GM23338 (cell line): ENCODE measurements at regions not wholly inside any gene's neighbourhood (a gene's known extent, or its start where the extent isn't known, plus 50 kb on each side); places are given as distances from the start of the nearest gene placed in this dataset.

ENCODE experiments used
- CREB1 ChIP-seq: fragments of 250-450 bp; sonication (Bioruptor Pico); IDR thresholded peaks from 2 replicates; pipeline ENCODE4 v1.5.0; 2020; ENCODE audit warnings: low read depth, mild to moderate bottlenecking, moderate library complexity
- EZH2 ChIP-seq: fragments of 200-600 bp; sonication (generic); IDR thresholded peaks from one replicate; pipeline ENCODE4 v1.8.0; 2017; ENCODE audit warnings: antibody characterized with exemption, mild to moderate bottlenecking, low read depth; ENCODE audit not compliant: unreplicated experiment
- EZH2phosphoT487 ChIP-seq: fragments of 200-600 bp; sonication (generic); IDR thresholded peaks from one replicate; pipeline ENCODE4 v1.8.1; 2018; ENCODE audit warnings: antibody characterized with exemption; ENCODE audit not compliant: unreplicated experiment
- JUNB ChIP-seq: IDR thresholded peaks from one replicate; pipeline ENCODE4 v1.6.1; 2016; ENCODE audit warnings: antibody characterized with exemption; ENCODE audit not compliant: unreplicated experiment
- NANOG ChIP-seq: IDR thresholded peaks from 2 replicates; pipeline ENCODE4 v1.6.1; 2016; ENCODE audit warnings: antibody characterized with exemption, borderline replicate concordance
- POLR2AphosphoS5 ChIP-seq: IDR thresholded peaks from 2 replicates; pipeline ENCODE4 v1.6.1; 2016; ENCODE audit warnings: antibody characterized with exemption, low read depth
- STAT1 ChIP-seq: IDR thresholded peaks from one replicate; pipeline ENCODE4 v1.6.1; 2016; ENCODE audit warnings: antibody characterized with exemption; ENCODE audit not compliant: unreplicated experiment
- ZNF331 ChIP-seq: fragments of 250-450 bp; sonication (Bioruptor Pico); IDR thresholded peaks from 2 replicates; pipeline ENCODE4 v1.5.0; 2020; ENCODE audit warnings: low read depth, mild to moderate bottlenecking, moderate library complexity
- TF ChIP-seq, protein P1 (sequence below), 2 experiments: fragments of 200-600 bp in 1 of 2; sonication (generic) in 1 of 2; conservative IDR thresholded peaks; 2 replicates each; pipeline versions ENCODE4 v1.5.1 to v1.6.1; 2016 to 2017; ENCODE audit warnings: antibody characterized with exemption in 2 of 2, low read depth in 2 of 2, mild to moderate bottlenecking in 2 of 2, moderate library complexity in 1 of 2
- TF ChIP-seq, protein P2 (sequence below): IDR thresholded peaks from one replicate; pipeline ENCODE4 v1.6.1; 2018; ENCODE audit warnings: antibody characterized with exemption; ENCODE audit not compliant: unreplicated experiment
- TF ChIP-seq, protein P3 (sequence below): fragments of 250-450 bp; sonication (Bioruptor Pico); IDR thresholded peaks from 2 replicates; pipeline ENCODE4 v1.5.0; 2020; ENCODE audit warnings: mild to moderate bottlenecking, moderate library complexity

DNA sequence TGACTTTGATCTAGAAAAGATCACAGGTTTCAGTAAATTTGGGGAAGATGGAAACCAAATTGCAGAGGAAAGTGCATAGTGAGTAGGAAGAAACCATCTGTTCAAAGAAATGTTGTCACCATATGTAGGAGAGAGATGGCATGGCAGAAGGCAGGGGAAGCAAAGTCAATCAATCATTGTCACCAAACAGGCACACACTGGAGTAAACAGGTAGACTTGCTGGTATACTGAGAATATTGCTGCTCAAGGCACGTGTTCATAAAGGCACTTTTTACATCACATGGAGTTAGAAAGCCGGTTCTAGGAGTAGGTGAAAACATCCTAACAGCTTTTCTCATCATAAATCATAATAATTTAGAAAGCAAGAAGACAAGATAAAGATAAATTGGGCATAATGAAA lies 550.5 kb upstream of the FAT1 start:
- TF ChIP-seq, protein P1, sequence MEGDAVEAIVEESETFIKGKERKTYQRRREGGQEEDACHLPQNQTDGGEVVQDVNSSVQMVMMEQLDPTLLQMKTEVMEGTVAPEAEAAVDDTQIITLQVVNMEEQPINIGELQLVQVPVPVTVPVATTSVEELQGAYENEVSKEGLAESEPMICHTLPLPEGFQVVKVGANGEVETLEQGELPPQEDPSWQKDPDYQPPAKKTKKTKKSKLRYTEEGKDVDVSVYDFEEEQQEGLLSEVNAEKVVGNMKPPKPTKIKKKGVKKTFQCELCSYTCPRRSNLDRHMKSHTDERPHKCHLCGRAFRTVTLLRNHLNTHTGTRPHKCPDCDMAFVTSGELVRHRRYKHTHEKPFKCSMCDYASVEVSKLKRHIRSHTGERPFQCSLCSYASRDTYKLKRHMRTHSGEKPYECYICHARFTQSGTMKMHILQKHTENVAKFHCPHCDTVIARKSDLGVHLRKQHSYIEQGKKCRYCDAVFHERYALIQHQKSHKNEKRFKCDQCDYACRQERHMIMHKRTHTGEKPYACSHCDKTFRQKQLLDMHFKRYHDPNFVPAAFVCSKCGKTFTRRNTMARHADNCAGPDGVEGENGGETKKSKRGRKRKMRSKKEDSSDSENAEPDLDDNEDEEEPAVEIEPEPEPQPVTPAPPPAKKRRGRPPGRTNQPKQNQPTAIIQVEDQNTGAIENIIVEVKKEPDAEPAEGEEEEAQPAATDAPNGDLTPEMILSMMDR (conservative IDR thresholded peaks at IDR 0.05; ENCODE audit: low read depth in 2 of 2), result no peak
- TF ChIP-seq EZH2, result no peak
- TF ChIP-seq POLR2AphosphoS5, result no peak
- TF ChIP-seq EZH2phosphoT487, result no peak
- TF ChIP-seq, protein P2, sequence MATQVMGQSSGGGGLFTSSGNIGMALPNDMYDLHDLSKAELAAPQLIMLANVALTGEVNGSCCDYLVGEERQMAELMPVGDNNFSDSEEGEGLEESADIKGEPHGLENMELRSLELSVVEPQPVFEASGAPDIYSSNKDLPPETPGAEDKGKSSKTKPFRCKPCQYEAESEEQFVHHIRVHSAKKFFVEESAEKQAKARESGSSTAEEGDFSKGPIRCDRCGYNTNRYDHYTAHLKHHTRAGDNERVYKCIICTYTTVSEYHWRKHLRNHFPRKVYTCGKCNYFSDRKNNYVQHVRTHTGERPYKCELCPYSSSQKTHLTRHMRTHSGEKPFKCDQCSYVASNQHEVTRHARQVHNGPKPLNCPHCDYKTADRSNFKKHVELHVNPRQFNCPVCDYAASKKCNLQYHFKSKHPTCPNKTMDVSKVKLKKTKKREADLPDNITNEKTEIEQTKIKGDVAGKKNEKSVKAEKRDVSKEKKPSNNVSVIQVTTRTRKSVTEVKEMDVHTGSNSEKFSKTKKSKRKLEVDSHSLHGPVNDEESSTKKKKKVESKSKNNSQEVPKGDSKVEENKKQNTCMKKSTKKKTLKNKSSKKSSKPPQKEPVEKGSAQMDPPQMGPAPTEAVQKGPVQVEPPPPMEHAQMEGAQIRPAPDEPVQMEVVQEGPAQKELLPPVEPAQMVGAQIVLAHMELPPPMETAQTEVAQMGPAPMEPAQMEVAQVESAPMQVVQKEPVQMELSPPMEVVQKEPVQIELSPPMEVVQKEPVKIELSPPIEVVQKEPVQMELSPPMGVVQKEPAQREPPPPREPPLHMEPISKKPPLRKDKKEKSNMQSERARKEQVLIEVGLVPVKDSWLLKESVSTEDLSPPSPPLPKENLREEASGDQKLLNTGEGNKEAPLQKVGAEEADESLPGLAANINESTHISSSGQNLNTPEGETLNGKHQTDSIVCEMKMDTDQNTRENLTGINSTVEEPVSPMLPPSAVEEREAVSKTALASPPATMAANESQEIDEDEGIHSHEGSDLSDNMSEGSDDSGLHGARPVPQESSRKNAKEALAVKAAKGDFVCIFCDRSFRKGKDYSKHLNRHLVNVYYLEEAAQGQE, result no peak
- TF ChIP-seq, protein P3, sequence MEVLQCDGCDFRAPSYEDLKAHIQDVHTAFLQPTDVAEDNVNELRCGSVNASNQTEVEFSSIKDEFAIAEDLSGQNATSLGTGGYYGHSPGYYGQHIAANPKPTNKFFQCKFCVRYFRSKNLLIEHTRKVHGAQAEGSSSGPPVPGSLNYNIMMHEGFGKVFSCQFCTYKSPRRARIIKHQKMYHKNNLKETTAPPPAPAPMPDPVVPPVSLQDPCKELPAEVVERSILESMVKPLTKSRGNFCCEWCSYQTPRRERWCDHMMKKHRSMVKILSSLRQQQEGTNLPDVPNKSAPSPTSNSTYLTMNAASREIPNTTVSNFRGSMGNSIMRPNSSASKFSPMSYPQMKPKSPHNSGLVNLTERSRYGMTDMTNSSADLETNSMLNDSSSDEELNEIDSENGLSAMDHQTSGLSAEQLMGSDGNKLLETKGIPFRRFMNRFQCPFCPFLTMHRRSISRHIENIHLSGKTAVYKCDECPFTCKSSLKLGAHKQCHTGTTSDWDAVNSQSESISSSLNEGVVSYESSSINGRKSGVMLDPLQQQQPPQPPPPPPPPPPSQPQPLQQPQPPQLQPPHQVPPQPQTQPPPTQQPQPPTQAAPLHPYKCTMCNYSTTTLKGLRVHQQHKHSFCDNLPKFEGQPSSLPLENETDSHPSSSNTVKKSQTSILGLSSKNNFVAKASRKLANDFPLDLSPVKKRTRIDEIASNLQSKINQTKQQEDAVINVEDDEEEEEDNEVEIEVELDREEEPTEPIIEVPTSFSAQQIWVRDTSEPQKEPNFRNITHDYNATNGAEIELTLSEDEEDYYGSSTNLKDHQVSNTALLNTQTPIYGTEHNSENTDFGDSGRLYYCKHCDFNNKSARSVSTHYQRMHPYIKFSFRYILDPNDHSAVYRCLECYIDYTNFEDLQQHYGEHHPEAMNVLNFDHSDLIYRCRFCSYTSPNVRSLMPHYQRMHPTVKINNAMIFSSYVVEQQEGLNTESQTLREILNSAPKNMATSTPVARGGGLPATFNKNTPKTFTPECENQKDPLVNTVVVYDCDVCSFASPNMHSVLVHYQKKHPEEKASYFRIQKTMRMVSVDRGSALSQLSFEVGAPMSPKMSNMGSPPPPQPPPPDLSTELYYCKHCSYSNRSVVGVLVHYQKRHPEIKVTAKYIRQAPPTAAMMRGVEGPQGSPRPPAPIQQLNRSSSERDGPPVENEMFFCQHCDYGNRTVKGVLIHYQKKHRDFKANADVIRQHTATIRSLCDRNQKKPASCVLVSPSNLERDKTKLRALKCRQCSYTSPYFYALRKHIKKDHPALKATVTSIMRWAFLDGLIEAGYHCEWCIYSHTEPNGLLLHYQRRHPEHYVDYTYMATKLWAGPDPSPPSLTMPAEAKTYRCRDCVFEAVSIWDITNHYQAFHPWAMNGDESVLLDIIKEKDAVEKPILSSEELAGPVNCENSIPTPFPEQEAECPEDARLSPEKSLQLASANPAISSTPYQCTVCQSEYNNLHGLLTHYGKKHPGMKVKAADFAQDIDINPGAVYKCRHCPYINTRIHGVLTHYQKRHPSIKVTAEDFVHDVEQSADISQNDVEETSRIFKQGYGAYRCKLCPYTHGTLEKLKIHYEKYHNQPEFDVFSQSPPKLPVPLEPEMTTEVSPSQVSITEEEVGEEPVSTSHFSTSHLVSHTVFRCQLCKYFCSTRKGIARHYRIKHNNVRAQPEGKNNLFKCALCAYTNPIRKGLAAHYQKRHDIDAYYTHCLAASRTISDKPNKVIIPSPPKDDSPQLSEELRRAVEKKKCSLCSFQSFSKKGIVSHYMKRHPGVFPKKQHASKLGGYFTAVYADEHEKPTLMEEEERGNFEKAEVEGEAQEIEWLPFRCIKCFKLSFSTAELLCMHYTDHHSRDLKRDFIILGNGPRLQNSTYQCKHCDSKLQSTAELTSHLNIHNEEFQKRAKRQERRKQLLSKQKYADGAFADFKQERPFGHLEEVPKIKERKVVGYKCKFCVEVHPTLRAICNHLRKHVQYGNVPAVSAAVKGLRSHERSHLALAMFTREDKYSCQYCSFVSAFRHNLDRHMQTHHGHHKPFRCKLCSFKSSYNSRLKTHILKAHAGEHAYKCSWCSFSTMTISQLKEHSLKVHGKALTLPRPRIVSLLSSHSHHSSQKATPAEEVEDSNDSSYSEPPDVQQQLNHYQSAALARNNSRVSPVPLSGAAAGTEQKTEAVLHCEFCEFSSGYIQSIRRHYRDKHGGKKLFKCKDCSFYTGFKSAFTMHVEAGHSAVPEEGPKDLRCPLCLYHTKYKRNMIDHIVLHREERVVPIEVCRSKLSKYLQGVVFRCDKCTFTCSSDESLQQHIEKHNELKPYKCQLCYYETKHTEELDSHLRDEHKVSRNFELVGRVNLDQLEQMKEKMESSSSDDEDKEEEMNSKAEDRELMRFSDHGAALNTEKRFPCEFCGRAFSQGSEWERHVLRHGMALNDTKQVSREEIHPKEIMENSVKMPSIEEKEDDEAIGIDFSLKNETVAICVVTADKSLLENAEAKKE (CRISPR knock-in tag), result no peak
- no peak for TF ChIP-seq CREB1 (CRISPR knock-in tag)
- no peak for TF ChIP-seq NANOG
- no peak for TF ChIP-seq STAT1
- TF ChIP-seq ZNF331 (CRISPR knock-in tag), result no peak
- no peak for TF ChIP-seq JUNB
